CD4-positive, alpha-beta T cell treated with Interleukin-17A for 1 hour (primary cell): ENCODE measurements at regions not wholly inside any gene's neighbourhood (a gene's known extent, or its start where the extent isn't known, plus 50 kb on each side); places are given as distances from the start of the nearest gene placed in this dataset.
A peak's percentile ranks its signal among the peaks of the same experiment; 100 is the strongest.
"Not testable (repeated sequence)": the region's sequence is repeated elsewhere in the genome, so short reads cannot be mapped to it uniquely, and the experiment has no call there.

Experiments
- DNase-seq: peaks from one replicate; pipeline ENCODE4 v3.0.0-alpha.2; 2020

- no peak for DNase-seq
Measured at GRCh38 chr7:65317372-65317771, 56.3 kb upstream of the ZNF92 start.

- no peak for DNase-seq
Measured at GRCh38 chr7:65310761-65311160, 62.9 kb upstream of the ZNF92 start.

DNA sequence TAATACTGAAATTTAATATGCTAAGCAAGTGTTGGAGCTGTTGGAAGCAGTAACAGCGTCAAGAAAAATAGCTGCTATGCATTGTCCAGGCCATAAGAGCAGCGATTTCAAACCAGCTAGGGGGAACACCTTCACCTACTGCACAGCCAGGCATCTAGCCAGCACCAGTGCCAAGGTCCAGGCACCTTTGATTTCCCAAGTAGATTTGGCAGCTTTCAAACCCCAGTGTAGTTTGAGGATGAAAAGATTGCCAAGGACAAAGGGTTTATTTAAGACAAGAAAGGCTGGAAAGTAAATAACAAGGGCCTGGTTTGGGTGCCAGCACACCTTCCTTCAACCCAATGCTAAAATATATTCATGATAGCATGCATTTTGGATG is 65.4 kb upstream of the ZNF92 start:
- no peak for DNase-seq

- peak; percentile 57 for DNase-seq
Measured at GRCh38 chr7:65307651-65308299, 65.9 kb upstream of the ZNF92 start.

- DNase-seq, result no peak
Measured at GRCh38 chr7:65304175-65304574, 69.5 kb upstream of the ZNF92 start.

DNA sequence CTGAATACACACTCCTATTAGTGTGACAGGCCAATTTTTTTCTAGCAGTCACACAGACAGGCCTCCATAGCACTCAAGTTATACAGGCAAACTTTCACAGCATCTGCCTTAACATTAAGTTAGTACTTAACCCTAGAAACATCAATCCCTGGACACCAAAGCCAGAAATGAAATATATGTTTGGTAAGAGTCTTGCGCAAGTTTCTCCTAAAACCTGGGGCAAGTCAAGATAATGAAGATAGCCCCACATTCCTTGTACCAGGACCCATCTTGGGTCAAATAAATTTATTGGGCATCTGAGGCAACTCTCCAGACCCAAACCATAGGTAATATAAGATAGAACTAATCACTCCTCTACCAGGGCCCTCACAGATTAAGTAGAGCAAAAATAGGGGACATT is 70.8 kb upstream of the ZNF92 start:
- DNase-seq, result no peak

DNA sequence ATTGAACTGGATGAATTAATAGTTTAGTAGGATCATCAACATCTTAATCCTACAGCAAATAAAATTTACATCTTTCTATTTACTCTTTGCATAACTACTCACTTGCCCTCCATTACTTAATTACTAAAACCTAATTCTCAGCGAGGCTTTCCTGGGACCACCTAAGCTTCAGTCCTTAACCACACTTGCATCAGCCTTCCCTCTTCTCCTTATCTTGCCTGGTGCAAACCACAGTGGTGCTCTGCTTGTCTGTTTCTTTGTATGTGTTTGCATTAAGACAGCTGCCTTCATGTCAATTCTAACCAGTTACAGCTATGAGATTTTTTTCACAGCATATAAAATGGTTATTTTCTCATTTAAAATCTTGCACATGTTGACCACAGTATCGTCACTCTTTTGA is 72.6 kb upstream of the ZNF92 start:
- no peak for DNase-seq

- no peak for DNase-seq
Measured at GRCh38 chr7:65295409-65295808, 78.2 kb upstream of the ZNF92 start.

- DNase-seq, result not testable (repeated sequence)
Measured at GRCh38 chr7:65290340-65290739, 83.3 kb upstream of the ZNF92 start.

GRCh38 chr7:65287023-65287422 is 86.6 kb upstream of the ZNF92 start:
- DNase-seq, result no peak

DNA sequence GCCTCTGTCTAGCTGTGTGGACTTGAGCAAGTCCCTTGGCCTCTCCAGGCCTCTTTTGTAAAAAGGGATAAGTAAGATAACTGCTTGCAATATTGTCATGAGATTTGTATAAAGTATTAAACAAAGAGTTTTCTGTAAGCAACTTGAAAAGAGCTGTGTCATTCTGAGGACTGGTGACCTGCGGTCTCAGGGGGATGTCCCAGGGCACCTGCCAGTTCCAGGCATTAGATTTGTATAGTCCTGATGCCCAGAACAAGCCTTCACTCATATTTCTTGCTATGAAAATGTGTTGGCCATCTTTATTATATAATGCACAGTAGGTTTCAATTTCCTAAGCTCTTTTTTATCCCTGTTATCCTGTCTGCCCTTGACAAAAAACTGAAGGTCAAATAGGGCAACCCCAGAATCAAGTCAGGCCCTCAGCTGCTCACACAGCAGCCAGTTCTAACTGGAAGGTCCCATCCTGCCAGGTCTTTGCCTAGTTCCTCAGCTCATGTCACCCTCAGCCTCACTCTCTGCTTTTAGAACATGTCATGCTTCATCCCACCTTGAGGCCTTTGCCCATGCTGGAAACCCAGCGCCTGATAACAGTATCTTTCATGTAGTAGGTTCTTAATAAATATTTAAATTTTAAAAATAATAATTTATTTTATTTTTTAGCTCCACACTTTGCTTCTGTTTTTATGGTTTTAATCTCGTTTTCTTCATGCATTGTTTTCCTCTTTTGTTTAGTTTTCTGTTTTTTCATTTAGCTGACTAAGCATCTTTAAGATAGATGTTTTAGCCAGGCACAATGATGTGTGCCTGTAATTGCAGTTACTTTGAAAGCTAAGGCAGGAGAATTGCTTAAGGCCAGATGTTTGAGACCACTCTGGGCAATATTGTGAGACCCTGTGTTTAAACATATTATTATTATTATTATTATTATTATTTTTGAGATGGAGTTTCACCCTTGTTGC is 87.5 kb upstream of the ZNF92 start:
- DNase-seq, result no peak

GRCh38 chr7:65285241-65285640 is 88.4 kb upstream of the ZNF92 start:
- DNase-seq, result not testable (repeated sequence)

- no peak for DNase-seq
Measured at GRCh38 chr7:65279795-65280194, 93.9 kb upstream of the ZNF92 start.

DNA sequence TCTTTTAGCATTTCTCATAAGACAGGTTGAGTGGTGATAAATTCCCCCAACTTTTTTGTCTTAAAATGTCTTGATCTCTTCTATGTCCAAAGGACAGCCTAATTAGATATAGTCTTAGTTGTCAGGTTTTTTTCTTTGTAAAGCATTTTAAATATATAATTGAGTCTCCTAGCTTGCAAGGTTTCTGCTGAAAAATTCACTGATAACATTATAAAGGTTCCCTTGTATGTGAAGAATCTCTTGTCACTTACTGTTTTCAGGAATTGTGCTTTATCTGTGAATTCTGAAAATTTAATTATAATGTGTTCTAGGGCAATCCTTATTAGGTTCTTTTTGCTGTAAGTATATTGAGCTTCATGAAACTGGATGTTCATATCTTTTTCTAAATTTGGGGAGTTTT is 96.8 kb upstream of the ZNF92 start:
- no peak for DNase-seq

GRCh38 chr7:65271502-65271901 is 102.2 kb upstream of the ZNF92 start:
- DNase-seq, result not testable (repeated sequence)

- DNase-seq, result peak; percentile 8
Measured at GRCh38 chr7:65269150-65269856, 104.4 kb upstream of the ZNF92 start.

GRCh38 chr7:65268782-65269149 is 104.9 kb upstream of the ZNF92 start:
- DNase-seq, result no peak

- no peak for DNase-seq
Measured at GRCh38 chr7:65265933-65266519, 107.6 kb upstream of the ZNF92 start.

DNA sequence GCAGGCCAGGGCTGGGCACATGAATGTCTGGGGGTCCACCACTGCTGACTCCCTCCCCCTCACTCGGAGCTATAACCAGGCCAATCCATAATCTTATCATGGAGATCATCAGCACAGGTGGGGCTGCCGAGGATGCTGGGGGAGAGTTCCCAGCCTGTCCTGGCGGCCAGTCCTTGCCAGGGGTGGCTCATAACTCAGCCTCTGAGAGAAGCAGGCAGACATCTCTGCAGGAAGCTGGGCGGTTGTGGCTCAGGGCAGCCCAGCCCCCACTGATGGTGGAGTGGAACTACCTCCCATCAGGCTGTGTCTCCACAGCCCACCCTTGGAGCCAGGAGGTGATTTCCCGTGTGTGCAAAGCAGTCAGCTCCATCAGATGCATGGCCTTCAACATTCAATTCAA is 109.4 kb upstream of the ZNF92 start:
- DNase-seq, result no peak

DNA sequence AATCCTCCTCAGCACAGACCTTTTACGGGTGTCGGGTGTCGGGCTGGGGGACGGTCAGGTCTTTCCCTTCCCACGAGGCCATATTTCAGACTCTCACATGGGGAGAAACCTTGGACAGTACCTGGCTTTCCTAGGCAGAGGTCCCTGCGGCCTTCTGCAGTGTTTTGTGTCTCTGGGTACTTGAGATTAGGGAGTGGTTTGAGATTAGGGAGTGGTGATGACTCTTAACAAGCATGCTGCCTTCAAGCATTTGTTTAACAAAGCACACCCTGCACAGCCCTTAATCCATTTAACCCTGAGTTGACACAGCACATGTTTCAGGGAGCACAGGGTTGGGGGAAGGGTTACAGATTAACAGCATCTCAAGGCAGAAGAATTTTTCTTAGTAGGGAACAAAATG is 113.0 kb upstream of the ZNF92 start:
- DNase-seq, result not testable (repeated sequence)

DNA sequence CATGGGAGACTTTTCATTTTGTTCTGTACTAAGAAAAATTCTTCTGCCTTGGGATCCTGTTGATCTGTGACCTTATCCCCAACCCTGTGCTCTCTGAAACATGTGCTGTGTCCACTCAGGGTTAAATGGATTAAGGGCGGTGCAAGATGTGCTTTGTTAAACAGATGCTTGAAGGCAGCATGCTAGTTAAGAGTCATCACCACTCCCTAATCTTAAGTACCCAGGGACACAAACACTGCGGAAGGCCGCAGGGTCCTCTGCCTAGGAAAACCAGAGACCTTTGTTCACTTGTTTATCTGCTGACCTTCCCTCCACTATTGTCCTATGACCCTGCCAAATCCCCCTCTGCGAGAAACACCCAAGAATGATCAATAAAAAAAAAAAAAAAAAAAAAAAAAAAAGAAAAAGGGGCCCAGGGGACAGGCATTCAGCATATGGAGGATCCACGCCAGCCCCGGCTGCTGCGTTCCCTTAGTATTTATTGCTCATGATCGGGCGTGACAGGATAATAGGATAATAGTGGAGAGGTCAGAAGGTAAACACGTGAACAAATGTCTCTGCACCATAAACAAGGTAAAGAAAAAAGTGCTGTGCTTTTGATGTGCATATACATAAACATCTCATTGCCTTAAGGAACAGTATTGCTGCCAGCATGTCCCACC is 113.7 kb upstream of the ZNF92 start:
- DNase-seq, result not testable (repeated sequence)

DNA sequence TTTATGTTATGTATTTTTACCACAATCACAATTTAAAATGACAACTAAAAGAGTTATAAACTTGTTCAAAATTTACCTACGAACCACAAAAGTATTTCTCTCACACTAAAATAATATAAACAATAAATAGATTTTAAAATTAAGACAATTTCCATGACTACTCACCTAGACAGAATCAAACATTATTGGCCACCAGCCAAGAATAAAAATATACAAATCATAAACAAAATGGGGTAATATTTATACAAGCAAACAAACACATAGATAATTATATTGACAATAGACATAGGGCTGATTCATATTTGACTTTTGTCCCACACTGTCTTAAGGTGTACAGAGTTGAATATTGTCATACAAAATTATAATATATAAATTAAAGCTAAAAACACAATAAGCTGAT is 119.6 kb upstream of the ZNF92 start:
- no peak for DNase-seq
